Heart left ventricle (tissue), 13 donors: ENCODE measurements at regions not wholly inside any gene's neighbourhood (a gene's known extent, or its start where the extent isn't known, plus 50 kb on each side); places are given as distances from the start of the nearest gene placed in this dataset.

ENCODE experiments used
- CTCF ChIP-seq, 12 donors: fragments of 200-600 bp; sonication (generic) in 4 of 12; IDR thresholded peaks; one replicate each; pipeline versions ENCODE4 v1.5.0 to v1.8.0; 2018 to 2022; ENCODE audit warnings: antibody characterized with exemption in 12 of 12, mild to moderate bottlenecking in 5 of 12
- POLR2A ChIP-seq, 2 donors: fragments of 450-650 bp; IDR thresholded peaks; one replicate each; pipeline ENCODE4 v1.6.1; 2017; ENCODE audit warnings: antibody characterized with exemption in 2 of 2, mild to moderate bottlenecking in 2 of 2, moderate library complexity in 2 of 2
- donor health status: ischemic (EF 13 %, LVEDD 7.1; RV severe dilation, severe dysfunction).
- donor health status: DM: no; HTN: yes; CAD: no.
- donor health status: DM: no; HTN: no; CAD: no.
- donor health status: ischemic (EF 25% LVEDD 6.9; RV normal size, moderate dysfunction).
- donor health status: ischemic (EF 25% LVEDD 5.7; RV mildly dilated, moderate dysfunction).
- donor health status: ischemic (EF 35%, LVEDD 5.7; RV mildly dilated, moderate dysfunction).
- donor health status: nonischemic (EF 11% LVEDD 7.7; RV severe dilation, severe dysfunction).
- donor health status: DM: yes; HTN: yes; CAD: no.
- donor health status: PGD.
- donor health status: ischemic (EF 29% LVEDD 5.4; RV normal size, mild dysfunction).
- donor health status: nonischemic (EF 23%, LVEDD 6.1; RV moderate dilation, normal function).

- TF ChIP-seq CTCF (IDR thresholded peaks at IDR 0.05) (no peak), POLR2A (IDR thresholded peaks at IDR 0.05) (no peak)
These were observed 479.8 kb upstream of the USP15 start for GRCh38 chr12:61780435-61780834.
